ENCODE measurements at regions not wholly inside any gene's neighbourhood (a gene's known extent, or its start where the extent isn't known, plus 50 kb on each side); places are given as distances from the start of the nearest gene placed in this dataset.
A peak's percentile ranks its signal among the peaks of the same experiment; 100 is the strongest.

DNA sequence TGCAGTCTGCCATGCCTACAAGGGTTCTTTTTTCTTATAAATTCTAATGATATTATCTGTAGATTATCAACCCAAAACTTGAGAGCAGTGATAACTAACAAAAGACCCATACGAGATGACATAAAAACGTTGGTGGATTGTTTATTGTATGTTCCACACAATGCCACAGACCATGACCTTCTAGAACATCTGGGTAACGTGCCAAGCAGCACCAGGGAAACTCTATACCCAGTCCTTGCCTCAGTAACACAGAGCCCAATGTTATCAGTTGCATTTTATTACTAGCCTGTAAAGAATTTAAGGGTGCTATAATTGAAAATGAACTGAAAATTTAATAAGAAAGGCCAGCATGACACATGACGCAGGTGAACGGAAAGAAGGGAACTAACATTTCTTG lies 99.1 kb upstream of the UGP2 start:
- CTCF ChIA-PET: interaction anchor here (1.6 to 2.2 kb wide), 2 partner anchors 44 to 99 kb away, joined by 5 to 11 read pairs; partner anchors contain the start of gene UGP2
- FAIRE-seq (no peak), DNase-seq (ENCODE audit: low read depth in 1 of 2, low spot score in 1 of 2) (no peak), ATAC-seq (no peak)
- H3K27ac ChIP-seq: peak overlapping the region; percentile 37 to 51; a peak in 5 of 6 replicates
- 73% methylated on average over 5 of the region's 5 CpGs for WGBS (ENCODE audit: missing lambda C conversion rate)
- POLR2A ChIA-PET: interaction anchor here (1.1 kb wide), 1 partner anchor 98 kb away, joined by 5 read pairs; no protein-coding TSS in a partner anchor
- no peaks in the 10 kb centered on the region for H3K9me3 ChIP-seq
- TF ChIP-seq FOSB (CRISPR knock-in tag; IDR thresholded peaks at IDR 0.05): no peak
- TF ChIP-seq CEBPB (IDR thresholded peaks at IDR 0.05): no peak
- TF ChIP-seq, protein P1, sequence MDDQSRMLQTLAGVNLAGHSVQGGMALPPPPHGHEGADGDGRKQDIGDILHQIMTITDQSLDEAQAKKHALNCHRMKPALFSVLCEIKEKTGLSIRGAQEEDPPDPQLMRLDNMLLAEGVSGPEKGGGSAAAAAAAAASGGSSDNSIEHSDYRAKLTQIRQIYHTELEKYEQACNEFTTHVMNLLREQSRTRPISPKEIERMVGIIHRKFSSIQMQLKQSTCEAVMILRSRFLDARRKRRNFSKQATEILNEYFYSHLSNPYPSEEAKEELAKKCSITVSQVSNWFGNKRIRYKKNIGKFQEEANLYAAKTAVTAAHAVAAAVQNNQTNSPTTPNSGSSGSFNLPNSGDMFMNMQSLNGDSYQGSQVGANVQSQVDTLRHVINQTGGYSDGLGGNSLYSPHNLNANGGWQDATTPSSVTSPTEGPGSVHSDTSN (IDR thresholded peaks at IDR 0.05): no peak
- no peak for TF ChIP-seq CBX2 (IDR thresholded peaks at IDR 0.05; ENCODE audit: borderline replicate concordance, low read depth)
- TF ChIP-seq, protein P2, sequence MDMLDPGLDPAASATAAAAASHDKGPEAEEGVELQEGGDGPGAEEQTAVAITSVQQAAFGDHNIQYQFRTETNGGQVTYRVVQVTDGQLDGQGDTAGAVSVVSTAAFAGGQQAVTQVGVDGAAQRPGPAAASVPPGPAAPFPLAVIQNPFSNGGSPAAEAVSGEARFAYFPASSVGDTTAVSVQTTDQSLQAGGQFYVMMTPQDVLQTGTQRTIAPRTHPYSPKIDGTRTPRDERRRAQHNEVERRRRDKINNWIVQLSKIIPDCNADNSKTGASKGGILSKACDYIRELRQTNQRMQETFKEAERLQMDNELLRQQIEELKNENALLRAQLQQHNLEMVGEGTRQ (IDR thresholded peaks at IDR 0.05): no peak
- TF ChIP-seq ZC3H11A (IDR thresholded peaks at IDR 0.05): no peak
- TF ChIP-seq PHF8 (IDR thresholded peaks at IDR 0.05; ENCODE audit: borderline replicate concordance, low read depth): no peak
- TF ChIP-seq EHF (CRISPR knock-in tag; IDR thresholded peaks at IDR 0.05): no peak
- TF ChIP-seq, protein P3, sequence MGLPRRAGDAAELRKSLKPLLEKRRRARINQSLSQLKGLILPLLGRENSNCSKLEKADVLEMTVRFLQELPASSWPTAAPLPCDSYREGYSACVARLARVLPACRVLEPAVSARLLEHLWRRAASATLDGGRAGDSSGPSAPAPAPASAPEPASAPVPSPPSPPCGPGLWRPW (IDR thresholded peaks at IDR 0.05): no peak
- no peak for TF ChIP-seq EHMT2 (IDR thresholded peaks at IDR 0.05; ENCODE audit: low read depth)
- no peak for TF ChIP-seq CBX8 (IDR thresholded peaks at IDR 0.05)
- no peak for TF ChIP-seq KDM5A (IDR thresholded peaks at IDR 0.05)
- no peak for TF ChIP-seq SREBF2 (IDR thresholded peaks at IDR 0.05)
- H3K4me2 ChIP-seq: peak overlapping the region; percentile 57
- H3K4me1 ChIP-seq: peaks cover 54% of the 10 kb centered on the region
- H3K4me3 ChIP-seq: no peak overlapping the region

DNA sequence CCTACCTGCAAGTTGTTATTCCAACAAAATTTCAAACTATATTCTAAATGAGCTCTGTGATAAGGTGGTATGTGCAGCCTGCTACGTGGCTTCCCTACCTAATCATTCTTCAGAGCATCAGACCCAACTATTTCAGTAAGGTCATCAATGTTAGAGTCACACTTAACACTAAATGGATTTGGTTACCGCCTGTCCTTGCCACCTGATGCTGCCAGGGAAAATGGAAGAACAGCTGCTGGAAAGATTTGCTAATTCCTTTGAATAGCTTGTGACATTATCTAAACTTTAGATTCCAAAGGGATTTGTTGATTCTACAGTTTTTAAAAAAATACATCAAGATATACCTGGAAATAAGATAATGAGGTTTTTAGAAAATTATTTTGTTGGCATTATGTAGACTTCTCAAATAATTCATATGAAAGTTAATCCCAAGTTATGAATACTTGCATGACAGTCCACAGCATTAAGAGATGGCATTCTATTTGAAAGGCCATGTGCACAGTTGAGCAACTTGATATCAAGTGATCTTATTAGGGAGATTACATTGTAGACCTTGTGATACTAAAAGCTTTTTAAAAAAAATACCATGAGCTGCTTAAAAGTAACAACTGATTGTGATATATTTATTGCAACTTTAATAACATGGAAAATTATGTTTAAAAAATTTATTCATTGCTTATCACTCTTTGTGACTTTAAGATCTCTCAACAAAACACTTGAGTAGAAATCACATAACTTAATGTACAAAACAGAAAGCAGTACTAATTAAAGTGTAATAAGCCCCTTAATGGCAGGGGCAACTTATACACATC lies 98.3 kb upstream of the UGP2 start:
- ChIA-PET CTCF (interaction anchor here (1.0 to 2.2 kb wide), 3 partner anchors 44 to 98 kb away, joined by 3 to 11 read pairs (median 5); partner anchors contain the start of gene UGP2), POLR2A (interaction anchor here (1.1 kb wide), 1 partner anchor 97 kb away, joined by 5 read pairs; no protein-coding TSS in a partner anchor)
- Histone ChIP-seq H3K4me2 (no peak overlapping the region; the same call in 2 of the 3 replicates), H3K4me1 (peaks cover 46% of the 10 kb centered on the region), H3K27ac (peak overlapping the region in 1 of 2 experiments; percentile 37; a peak in 3 of 6 replicates), H3K4me3 (no peak overlapping the region), H3K9me3 (no peaks in the 10 kb centered on the region)
- FAIRE-seq (no peak), DNase-seq (ENCODE audit: low read depth in 1 of 2, low spot score in 1 of 2) (no peak), ATAC-seq (no peak)
- TF ChIP-seq CBX2 (IDR thresholded peaks at IDR 0.05; ENCODE audit: borderline replicate concordance, low read depth) (no peak), EP300 (IDR thresholded peaks at IDR 0.05) (no peak), TFCP2L1 (CRISPR knock-in tag; IDR thresholded peaks at IDR 0.05) (no peak), KDM1A (IDR thresholded peaks at IDR 0.05; ENCODE audit: low read depth) (no peak), CEBPB (IDR thresholded peaks at IDR 0.05) (no peak), HOXB13 (CRISPR knock-in tag; IDR thresholded peaks at IDR 0.05; ENCODE audit: low read depth) (no peak), GATA3 (IDR thresholded peaks at IDR 0.05; ENCODE audit: borderline replicate concordance) (no peak)
- TF ChIP-seq, protein P1 (IDR thresholded peaks at IDR 0.05): no peak
- WGBS (ENCODE audit: missing lambda C conversion rate): 84% methylated on average over 2 of the region's 2 CpGs
